Neuronal stem cell (in vitro differentiated cells): ENCODE measurements at regions not wholly inside any gene's neighbourhood (a gene's known extent, or its start where the extent isn't known, plus 50 kb on each side); places are given as distances from the start of the nearest gene placed in this dataset.

Experiments
- DNase-seq: peaks from one replicate; pipeline ENCODE4 v3.0.0-alpha.2; 2013; ENCODE audit warnings: low spot score
- H2AFZ ChIP-seq: one replicate; pipeline ENCODE4 v1.6.1; 2013; ENCODE audit warnings: mild to moderate bottlenecking, low read length, inconsistent platforms
- H2AK5ac ChIP-seq: 2 replicates; pipeline ENCODE4 v1.6.1; 2013; ENCODE audit warnings: low read depth, mild to moderate bottlenecking, inconsistent platforms, low read length, moderate library complexity, mixed read lengths
- H2BK120ac ChIP-seq: 2 replicates; pipeline ENCODE4 v1.6.1; 2013; ENCODE audit warnings: low read depth, mild to moderate bottlenecking, inconsistent platforms, low read length, moderate library complexity, mixed read lengths
- H2BK12ac ChIP-seq: one replicate; pipeline ENCODE4 v1.6.1; 2013; ENCODE audit warnings: low read length, inconsistent platforms
- H2BK15ac ChIP-seq: 2 replicates; pipeline ENCODE4 v1.6.1; 2013; ENCODE audit warnings: mild to moderate bottlenecking, low read length, inconsistent platforms, mixed read lengths
- H2BK5ac ChIP-seq: one replicate; pipeline ENCODE4 v1.6.1; 2013; ENCODE audit warnings: inconsistent platforms, mild to moderate bottlenecking, low read length, moderate library complexity
- H3K14ac ChIP-seq: one replicate; pipeline ENCODE4 v1.6.1; 2013; ENCODE audit warnings: low read length, inconsistent platforms
- H3K18ac ChIP-seq: 2 replicates; pipeline ENCODE4 v1.6.1; 2013; ENCODE audit warnings: low read length, inconsistent platforms
- H3K23ac ChIP-seq: 2 replicates; pipeline ENCODE4 v1.6.1; 2013; ENCODE audit warnings: low read depth, mild to moderate bottlenecking, mixed read lengths, low read length, inconsistent platforms; ENCODE audit not compliant: poor library complexity
- H3K27ac ChIP-seq: replicated peaks from 3 replicates; pipeline ENCODE4 v1.5.1; 2013; ENCODE audit warnings: low read length, inconsistent platforms
- H3K27me3 ChIP-seq, 3 experiments: 2 replicates each; pipeline ENCODE4 v1.6.1; 2013; ENCODE audit warnings: low read length in 3 of 3, mild to moderate bottlenecking in 2 of 3, inconsistent platforms in 1 of 3, low read depth in 1 of 3, mixed read lengths in 1 of 3, moderate library complexity in 1 of 3; ENCODE audit not compliant: control insufficient read depth in 3 of 3, insufficient read depth in 3 of 3
- H3K36me3 ChIP-seq, 2 donors: replicated peaks in 1 of 2; 2 replicates each; pipeline ENCODE4 v1.6.1; 2013; ENCODE audit warnings: low read length in 2 of 2; ENCODE audit not compliant: control insufficient read depth in 2 of 2, insufficient read depth in 2 of 2
- H3K4ac ChIP-seq: 2 replicates; pipeline ENCODE4 v1.6.1; 2013; ENCODE audit warnings: inconsistent platforms, mild to moderate bottlenecking, low read length, moderate library complexity
- H3K4me1 ChIP-seq, 2 donors: 1 replicate in 1 of 2; 2 replicates in 1 of 2; pipeline ENCODE4 v1.6.1; 2013; ENCODE audit warnings: low read length in 2 of 2, low read depth in 1 of 2; ENCODE audit not compliant: control insufficient read depth in 2 of 2, insufficient read depth in 1 of 2
- H3K4me2 ChIP-seq: one replicate; pipeline ENCODE4 v1.6.1; 2013; ENCODE audit warnings: mild to moderate bottlenecking, low read length, inconsistent platforms; ENCODE audit not compliant: insufficient read depth, poor library complexity, severe bottlenecking
- H3K4me3 ChIP-seq, 2 donors: 2 replicates each; pipeline ENCODE4 v1.5.1; 2013; ENCODE audit warnings: low read length in 2 of 2, mild to moderate bottlenecking in 2 of 2, inconsistent platforms in 1 of 2, moderate library complexity in 1 of 2
- H3K79me1 ChIP-seq: one replicate; pipeline ENCODE4 v1.6.1; 2013; ENCODE audit warnings: low read depth, mild to moderate bottlenecking, inconsistent platforms, low read length, moderate library complexity
- H3K9ac ChIP-seq: one replicate; pipeline ENCODE4 v1.6.1; 2013; ENCODE audit warnings: mild to moderate bottlenecking, low read depth, low read length, inconsistent platforms; ENCODE audit not compliant: poor library complexity
- H3K9me3 ChIP-seq, 2 donors: replicated peaks in 1 of 2; 2 replicates each; pipeline versions ENCODE3 to v1.6.1; 2013; ENCODE audit warnings: low read length in 2 of 2, mild to moderate bottlenecking in 2 of 2, inconsistent platforms in 1 of 2, low read depth in 1 of 2, mixed read lengths in 1 of 2, moderate library complexity in 1 of 2; ENCODE audit not compliant: control insufficient read depth in 2 of 2, insufficient read depth in 1 of 2
- H4K8ac ChIP-seq: one replicate; pipeline ENCODE4 v1.6.1; 2013; ENCODE audit warnings: low read depth, mild to moderate bottlenecking, inconsistent platforms, low read length, moderate library complexity
- H4K91ac ChIP-seq: one replicate; pipeline ENCODE4 v1.6.1; 2013; ENCODE audit warnings: low read length, low read depth, mild to moderate bottlenecking, inconsistent platforms; ENCODE audit not compliant: poor library complexity
- WGBS, 2 donors: extraction: QIAGEN DNeasy Blood & Tissue Kit; methylation state at CpG; one replicate each; pipeline ENCODE4 v1.1.7; 2013; ENCODE audit warnings: missing lambda C conversion rate in 2 of 2, mixed read lengths in 1 of 2; ENCODE audit not compliant: insufficient read length in 2 of 2, insufficient replicate concordance in 1 of 2; ENCODE audit errors: extremely low coverage in 2 of 2; 5-methylcytosine and 5-hydroxymethylcytosine counted together

DNA sequence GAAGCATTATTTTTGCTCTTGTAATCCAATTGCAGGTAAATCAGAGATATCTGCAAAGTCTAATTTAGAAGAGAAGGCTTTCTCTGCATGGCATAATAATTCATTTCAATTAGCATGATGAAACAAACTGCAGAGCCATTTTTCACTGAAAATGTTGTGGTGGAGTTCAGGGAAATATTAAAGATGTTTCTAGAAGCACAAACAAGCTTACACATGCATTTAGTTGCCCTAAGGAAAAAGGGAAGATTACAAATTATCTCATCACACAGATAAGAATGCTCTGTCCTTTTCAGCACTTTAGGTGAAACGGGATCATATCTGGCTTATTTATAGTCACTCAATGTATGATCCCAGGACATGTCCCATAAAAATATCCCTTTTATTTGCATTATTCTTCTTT is 252.1 kb upstream of the TANK start:
- DNase-seq = no peak
- Histone ChIP-seq H3K9me3 (no peaks in the 10 kb centered on the region), H3K14ac (no peak overlapping the region), H4K8ac (no peak overlapping the region), H2BK5ac (no peak overlapping the region), H3K4ac (no peak overlapping the region), H2BK120ac (no peak overlapping the region), H2AFZ (no peak overlapping the region), H3K4me3 (no peak overlapping the region), H3K9ac (no peak overlapping the region), H3K36me3 (no peaks in the 10 kb centered on the region), H4K91ac (no peak overlapping the region), H2BK12ac (no peak overlapping the region), H2AK5ac (no peak overlapping the region), H3K4me1 (peaks cover 9 to 33% of the 10 kb centered on the region in 2 donors), H3K23ac (no peak overlapping the region), H3K27ac (no peak overlapping the region), H3K27me3 (no peaks in the 10 kb centered on the region), H3K4me2 (no peak overlapping the region), H3K79me1 (no peaks in the 10 kb centered on the region), H3K18ac (no peak overlapping the region), H2BK15ac (no peak overlapping the region)
- no CpG with 5 or more reads among the region's 1 CpG for WGBS, 2 donors

DNA sequence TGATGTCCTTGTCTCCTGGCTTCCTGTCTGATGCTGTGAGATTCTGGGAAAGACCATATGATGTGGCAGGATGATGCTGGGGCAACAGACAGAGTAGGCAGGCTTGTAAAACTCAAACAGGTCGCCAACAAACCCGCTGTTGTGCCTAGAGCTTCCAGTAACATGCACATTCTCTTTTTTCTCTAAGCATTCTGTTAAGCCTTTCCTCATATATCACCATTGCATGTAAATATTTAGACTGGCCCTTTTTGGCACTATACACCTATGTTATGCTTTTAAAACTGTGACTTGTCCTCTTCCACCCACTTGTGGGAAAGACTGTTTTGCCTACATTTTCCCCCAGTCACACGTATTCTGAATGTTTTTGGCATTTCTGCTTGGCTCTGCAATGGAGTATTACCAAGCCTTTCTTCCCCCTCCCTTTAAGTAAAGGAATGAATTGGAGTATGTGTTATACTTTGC is 250.4 kb upstream of the TANK start:
- Histone ChIP-seq H3K4ac (no peak overlapping the region), H2BK120ac (no peak overlapping the region), H4K8ac (no peak overlapping the region), H2BK15ac (no peak overlapping the region), H3K4me3 (no peak overlapping the region), H3K14ac (no peak overlapping the region), H4K91ac (no peak overlapping the region), H2AFZ (peak overlapping the region; percentile 52), H3K79me1 (no peaks in the 10 kb centered on the region), H3K18ac (no peak overlapping the region), H2AK5ac (no peak overlapping the region), H3K9ac (no peak overlapping the region), H3K23ac (no peak overlapping the region), H3K27me3 (no peaks in the 10 kb centered on the region), H3K4me1 (peaks cover 9 to 33% of the 10 kb centered on the region in 2 donors), H3K27ac (no peak overlapping the region), H3K4me2 (no peak overlapping the region), H3K9me3 (no peaks in the 10 kb centered on the region), H2BK5ac (no peak overlapping the region), H3K36me3 (no peaks in the 10 kb centered on the region), H2BK12ac (no peak overlapping the region)
- no CpG with 5 or more reads among the region's 3 CpGs for WGBS, 2 donors
- no peak for DNase-seq

DNA sequence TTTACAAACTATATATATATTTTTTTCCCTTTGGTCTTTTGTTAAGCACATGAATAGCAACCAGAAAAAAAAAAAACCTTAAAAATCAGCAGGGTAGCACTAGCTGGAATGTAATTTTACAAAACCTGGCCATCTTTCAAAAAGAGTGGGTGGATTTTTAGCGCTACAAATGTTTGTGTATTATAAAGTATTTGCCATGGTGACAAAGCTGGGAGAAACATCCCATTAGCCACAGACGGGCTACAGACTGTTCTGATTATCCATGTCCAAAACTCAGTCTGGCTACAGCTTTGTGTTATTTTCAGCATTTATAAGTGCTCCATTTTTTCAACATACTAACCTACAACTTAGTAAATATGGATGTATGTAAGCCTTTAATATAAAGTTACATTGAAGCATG is 249.5 kb upstream of the TANK start:
- no peak overlapping the region for H2BK15ac ChIP-seq
- no peak overlapping the region for H2BK12ac ChIP-seq

GRCh38 chr2:160911258-160911657 is 249.0 kb upstream of the TANK start:
- no peak overlapping the region for H3K23ac ChIP-seq
- H2AK5ac ChIP-seq = no peak overlapping the region
- no peaks in the 10 kb centered on the region for H3K27me3 ChIP-seq
- no peak overlapping the region for H2AFZ ChIP-seq
- H4K8ac ChIP-seq = no peak overlapping the region
- H3K9ac ChIP-seq = no peak overlapping the region
- H3K4ac ChIP-seq = no peak overlapping the region
- H3K4me3 ChIP-seq = no peak overlapping the region
- no peak overlapping the region for H3K14ac ChIP-seq
- no peak overlapping the region for H4K91ac ChIP-seq
- H2BK15ac ChIP-seq = no peak overlapping the region
- no peak overlapping the region for H2BK120ac ChIP-seq
- no peaks in the 10 kb centered on the region for H3K79me1 ChIP-seq
- no peaks in the 10 kb centered on the region for H3K9me3 ChIP-seq
- DNase-seq = no peak
- no peak overlapping the region for H3K18ac ChIP-seq
- no peaks in the 10 kb centered on the region for H3K36me3 ChIP-seq
- WGBS, 2 donors = no CpG with 5 or more reads among the region's 1 CpG
- H3K4me2 ChIP-seq = no peak overlapping the region
- H3K4me1 ChIP-seq = peaks cover 9 to 33% of the 10 kb centered on the region in 2 donors
- H2BK12ac ChIP-seq = no peak overlapping the region
- no peak overlapping the region for H3K27ac ChIP-seq
- no peak overlapping the region for H2BK5ac ChIP-seq

More for the DNA sequence above, 249.5 kb upstream of the TANK start:
- Histone ChIP-seq H2AK5ac (no peak overlapping the region), H3K18ac (no peak overlapping the region), H3K79me1 (no peaks in the 10 kb centered on the region), H3K4me3 (no peak overlapping the region), H3K4me2 (no peak overlapping the region), H3K4me1 (peaks cover 9 to 33% of the 10 kb centered on the region in 2 donors), H2BK120ac (no peak overlapping the region), H3K23ac (no peak overlapping the region), H3K4ac (no peak overlapping the region), H3K14ac (no peak overlapping the region), H3K27ac (no peak overlapping the region), H3K27me3 (no peaks in the 10 kb centered on the region), H3K9ac (no peak overlapping the region), H2AFZ (peak overlapping the region; percentile 46), H4K91ac (no peak overlapping the region), H2BK5ac (no peak overlapping the region), H3K9me3 (no peaks in the 10 kb centered on the region), H3K36me3 (no peaks in the 10 kb centered on the region), H4K8ac (no peak overlapping the region)
- no CpG with 5 or more reads among the region's 2 CpGs for WGBS, 2 donors
- DNase-seq = no peak
